ENCODE measurements at regions not wholly inside any gene's neighbourhood (a gene's known extent, or its start where the extent isn't known, plus 50 kb on each side); places are given as distances from the start of the nearest gene placed in this dataset.

- Histone ChIP-seq H2BK15ac (ENCODE audit: low read depth, low read length) (no peak overlapping the region), H3K4me1 (ENCODE audit: control insufficient read depth, insufficient read depth, low read length) (no peaks in the 10 kb centered on the region), H2BK120ac (ENCODE audit: low read depth, low read length) (no peak overlapping the region), H4K91ac (ENCODE audit: insufficient read depth, low read depth, low read length) (no peak overlapping the region), H2AK5ac (ENCODE audit: low read depth, low read length) (no peak overlapping the region), H3K36me3 (ENCODE audit: control insufficient read depth, insufficient read depth, low read length) (no peaks in the 10 kb centered on the region), H3K4ac (ENCODE audit: low read depth, low read length) (no peak overlapping the region), H3K18ac (ENCODE audit: low read depth, low read length) (no peak overlapping the region), H3K9me3 (ENCODE audit: control insufficient read depth, insufficient read depth, low read length) (no peaks in the 10 kb centered on the region), H3K27ac (ENCODE audit: insufficient read depth, low read length) (no peak overlapping the region), H3K23ac (ENCODE audit: low read depth, low read length) (no peak overlapping the region), H4K8ac (ENCODE audit: low read depth in 2 of 2, low read length in 2 of 2) (no peak overlapping the region), H2AK9ac (replicated peaks; ENCODE audit: low read depth, low read length, poor library complexity) (no peak overlapping the region), H4K20me1 (ENCODE audit: insufficient read depth, low read length) (no peaks in the 10 kb centered on the region), H3K14ac (replicated peaks; ENCODE audit: low read depth, low read length) (no peak overlapping the region), H3K79me1 (ENCODE audit: low read depth in 1 of 2, low read length in 2 of 2) (no peaks in the 10 kb centered on the region), H2BK20ac (ENCODE audit: low read depth, low read length) (no peak overlapping the region), H3K27me3 (ENCODE audit: control insufficient read depth, insufficient read depth, low read length) (no peaks in the 10 kb centered on the region), H2BK5ac (ENCODE audit: low read depth, low read length, poor library complexity, severe bottlenecking) (no peak overlapping the region), H3K4me3 (ENCODE audit: insufficient read depth, low read depth, low read length) (no peak overlapping the region), H2AFZ (replicated peaks; ENCODE audit: low read length, poor library complexity) (no peak overlapping the region), H3K9ac (ENCODE audit: low read depth, low read length) (no peak overlapping the region), H4K5ac (ENCODE audit: low read depth, low read length) (no peak overlapping the region), H3K4me2 (ENCODE audit: low read depth, low read length) (no peak overlapping the region), H3K56ac (ENCODE audit: extremely low read depth, insufficient read depth, low read length) (no peak overlapping the region), H3K9me1 (ENCODE audit: insufficient read depth, low read length) (no peaks in the 10 kb centered on the region)
- in situ Hi-C loops (cut with MboI; ENCODE audit: low sequenced_read_pairs), result no loop called here
- no peak for ATAC-seq (ENCODE audit: low read depth)
- POLR2A ChIA-PET (ENCODE audit: unreplicated experiment), result no interaction called here
- BruUV-seq (replicated peaks), result no TSS peak
- dilution Hi-C loops (cut with HindIII; ENCODE audit: low sequenced_read_pairs, unreplicated experiment), result no loop called here
- no peak for TF ChIP-seq SMC3 (IDR thresholded peaks at IDR 0.05; ENCODE audit: low read depth, low read length)
- TF ChIP-seq MAFK (IDR thresholded peaks at IDR 0.05; ENCODE audit: low read depth, low read length), result no peak
- TF ChIP-seq FOS (IDR thresholded peaks at IDR 0.05; ENCODE audit: low read depth, low read length), result no peak
- no peak for TF ChIP-seq MXI1 (IDR thresholded peaks at IDR 0.05; ENCODE audit: borderline replicate concordance, low read depth, low read length)
- TF ChIP-seq MAZ (IDR thresholded peaks at IDR 0.05; ENCODE audit: borderline replicate concordance, low read depth, low read length), result no peak
- TF ChIP-seq RCOR1 (IDR thresholded peaks at IDR 0.05; ENCODE audit: insufficient replicate concordance, low read length), result no peak
- TF ChIP-seq ELK1 (IDR thresholded peaks at IDR 0.05; ENCODE audit: borderline replicate concordance, low read depth, low read length), result no peak
- no peak for TF ChIP-seq CEBPB (IDR thresholded peaks at IDR 0.05; ENCODE audit: low read depth, low read length)
- no peak for TF ChIP-seq NFE2L2 (IDR thresholded peaks at IDR 0.05; ENCODE audit: low read depth, low read length)
- TF ChIP-seq CTCF (conservative IDR thresholded peaks at IDR 0.05; ENCODE audit: low read depth, low read length), result no peak
- no peak for TF ChIP-seq BHLHE40 (IDR thresholded peaks at IDR 0.05; ENCODE audit: low read depth, low read length)
- no peak for TF ChIP-seq POLR2A (IDR thresholded peaks at IDR 0.05; ENCODE audit: low read depth, low read length)
- no peak for TF ChIP-seq CHD1 (IDR thresholded peaks at IDR 0.05; ENCODE audit: low read depth, low read length)
- TF ChIP-seq RAD21 (IDR thresholded peaks at IDR 0.05; ENCODE audit: low read length), result no peak
- no peak for TF ChIP-seq USF2 (IDR thresholded peaks at IDR 0.05; ENCODE audit: low read depth, low read length)
- no peak for TF ChIP-seq RFX5 (IDR thresholded peaks at IDR 0.05; ENCODE audit: low read depth, low read length)
- intact Hi-C loops (cut with micrococcal nuclease), result no loop called here
- no CpG with 5 or more reads among the region's 4 CpGs for WGBS, 2 experiments (ENCODE audit: extremely low coverage in 2 of 2, insufficient read length in 1 of 2)
- CTCF ChIA-PET, result no interaction called here
- no peak for DNase-seq
These were observed 328.9 kb downstream of the NUF2 start for GRCh38 chr1:163650624-163651023.

Measured in IMR-90 (cell line).